ENCODE measurements at regions not wholly inside any gene's neighbourhood (a gene's known extent, or its start where the extent isn't known, plus 50 kb on each side); places are given as distances from the start of the nearest gene placed in this dataset.

GRCh38 chr18:78531637-78532036 lies 448.0 kb upstream of the SALL3 start:
- 84 to 92% (median 89%) methylated on average over 11 of the region's 11 CpGs for WGBS, 4 donors
- H3K27me3 ChIP-seq, result peaks cover 0 to 4% (median 0%) of the 10 kb centered on the region in 9 donors
- no peak for TF ChIP-seq POLR2A (IDR thresholded peaks at IDR 0.05)
- TF ChIP-seq CTCF (IDR thresholded peaks at IDR 0.05), result no peak
- H3K9me3 ChIP-seq, result no peaks in the 10 kb centered on the region
- no peak overlapping the region for H3K27ac ChIP-seq
- H3K36me3 ChIP-seq, result no peaks in the 10 kb centered on the region
- intact Hi-C loops (cut with DNase I), result no loop called here
- DNase-seq (no peak), ATAC-seq (no peak)
- H3K4me1 ChIP-seq, result peaks cover 0 to 6% (median 0%) of the 10 kb centered on the region in 12 donors
- H3K4me3 ChIP-seq, result no peak overlapping the region

GRCh38 chr18:78538669-78539440 lies 440.8 kb upstream of the SALL3 start:
- DNase-seq, result no peak
- no peak for TF ChIP-seq CTCF (IDR thresholded peaks at IDR 0.05)
- TF ChIP-seq POLR2A (IDR thresholded peaks at IDR 0.05), result no peak
- H3K36me3 ChIP-seq, result no peaks in the 10 kb centered on the region
- intact Hi-C loops (cut with DNase I), result no loop called here
- WGBS, 4 donors, result 82 to 87% (median 83%) methylated on average over 20 of the region's 20 CpGs
- no peak for ATAC-seq
- no peaks in the 10 kb centered on the region for H3K9me3 ChIP-seq
- no peaks in the 10 kb centered on the region for H3K27me3 ChIP-seq
- peaks cover 0 to 14% (median 8%) of the 10 kb centered on the region in 12 donors for H3K4me1 ChIP-seq
- H3K27ac ChIP-seq, result no peak overlapping the region
- no peak overlapping the region for H3K4me3 ChIP-seq

- Histone ChIP-seq H3K4me3 (no peak overlapping the region), H3K9me3 (no peaks in the 10 kb centered on the region), H3K36me3 (no peaks in the 10 kb centered on the region), H3K27ac (peak overlapping the region in 1 of 12 donors; percentile 63), H3K4me1 (peaks cover 0 to 14% (median 8%) of the 10 kb centered on the region in 12 donors), H3K27me3 (no peaks in the 10 kb centered on the region)
- intact Hi-C loops (cut with DNase I), result no loop called here
- WGBS, 4 donors, result 75 to 81% (median 79%) methylated on average over 17 to 18 of the region's 18 CpGs
- no peak for ATAC-seq
- TF ChIP-seq CTCF (IDR thresholded peaks at IDR 0.05) (no peak), POLR2A (IDR thresholded peaks at IDR 0.05) (no peak)
- DNase-seq, result no peak
Measured at GRCh38 chr18:78540636-78541529, 438.7 kb upstream of the SALL3 start.

- H3K4me1 ChIP-seq, result peaks cover 0 to 14% (median 8%) of the 10 kb centered on the region in 12 donors
- no peaks in the 10 kb centered on the region for H3K9me3 ChIP-seq
- TF ChIP-seq POLR2A (IDR thresholded peaks at IDR 0.05), result no peak
- no peak for TF ChIP-seq CTCF (IDR thresholded peaks at IDR 0.05)
- DNase-seq, result peak in 4 of 5 donors; percentile 50 to 82 (median 65)
- ATAC-seq, result peak; percentile 86 to 95 (median 90)
- no peak overlapping the region for H3K4me3 ChIP-seq
- H3K36me3 ChIP-seq, result no peaks in the 10 kb centered on the region
- no peaks in the 10 kb centered on the region for H3K27me3 ChIP-seq
- peak overlapping the region in 1 of 12 donors; percentile 2 for H3K27ac ChIP-seq
- WGBS, 4 donors, result 13 to 34% (median 17%) methylated on average over 4 of the region's 4 CpGs
- intact Hi-C loops (cut with DNase I), result no loop called here
Measured at GRCh38 chr18:78542204-78542603, 437.4 kb upstream of the SALL3 start.

All from heart left ventricle (tissue), 16 donors.